Esophagus mucosa (tissue), 1 donor: ENCODE measurements at regions not wholly inside any gene's neighbourhood (a gene's known extent, or its start where the extent isn't known, plus 50 kb on each side); places are given as distances from the start of the nearest gene placed in this dataset.
"Not testable (repeated sequence)": the region's sequence is repeated elsewhere in the genome, so short reads cannot be mapped to it uniquely, and the experiment has no call there.

Experiments
- ATAC-seq: fragments of 200-7000 bp; cut with Tn5 transposase; one replicate; pipeline ENCODE4 v1.9.1; 2020
- donor health status: DM: yes; HTN: yes; CAD: no.

- ATAC-seq, result no peak
These were observed 109.2 kb downstream of the OSTF1 start for GRCh38 chr9:75197561-75197960.

GRCh38 chr9:75198436-75198835 lies 110.1 kb downstream of the OSTF1 start:
- ATAC-seq, result no peak

GRCh38 chr9:75200892-75201470 lies 112.7 kb downstream of the OSTF1 start:
- ATAC-seq, result no peak

GRCh38 chr9:75201480-75202209 lies 113.3 kb downstream of the OSTF1 start:
- ATAC-seq, result no peak

GRCh38 chr9:75207997-75208396 lies 119.7 kb downstream of the OSTF1 start:
- not testable (repeated sequence) for ATAC-seq

GRCh38 chr9:75210215-75210614 lies 121.9 kb downstream of the OSTF1 start:
- ATAC-seq, result no peak

- no peak for ATAC-seq
These were observed 125.5 kb downstream of the OSTF1 start for GRCh38 chr9:75213765-75214164.

- no peak for ATAC-seq
These were observed 138.3 kb downstream of the OSTF1 start for GRCh38 chr9:75226403-75227139.

- ATAC-seq, result peak; percentile 68
These were observed 140.6 kb downstream of the OSTF1 start for GRCh38 chr9:75228893-75229292.

GRCh38 chr9:75229605-75230332 lies 141.5 kb downstream of the OSTF1 start:
- ATAC-seq, result peak; percentile 100

- ATAC-seq, result no peak
These were observed 142.2 kb downstream of the OSTF1 start for GRCh38 chr9:75230469-75230868.

GRCh38 chr9:75231167-75231566 lies 142.9 kb downstream of the OSTF1 start:
- no peak for ATAC-seq

- ATAC-seq, result no peak
These were observed 144.7 kb downstream of the OSTF1 start for GRCh38 chr9:75233011-75233410.

- peak; percentile 86 for ATAC-seq
These were observed 147.3 kb downstream of the OSTF1 start for GRCh38 chr9:75235632-75236031.

- peak; percentile 90 for ATAC-seq
These were observed 150.1 kb downstream of the OSTF1 start for GRCh38 chr9:75238311-75238976.

GRCh38 chr9:75239176-75239575 lies 150.9 kb downstream of the OSTF1 start:
- peak; percentile 96 for ATAC-seq

GRCh38 chr9:75242426-75242825 lies 154.1 kb downstream of the OSTF1 start:
- ATAC-seq, result no peak

GRCh38 chr9:75246949-75247348 lies 158.6 kb downstream of the OSTF1 start:
- ATAC-seq, result no peak

- peak; percentile 68 for ATAC-seq
These were observed 177.2 kb downstream of the OSTF1 start for GRCh38 chr9:75265525-75265972.

GRCh38 chr9:75269197-75269596 lies 180.9 kb downstream of the OSTF1 start:
- ATAC-seq, result no peak

- ATAC-seq, result not testable (repeated sequence)
These were observed 184.7 kb downstream of the OSTF1 start for GRCh38 chr9:75273055-75273454.

- no peak for ATAC-seq
These were observed 186.5 kb downstream of the OSTF1 start for GRCh38 chr9:75274781-75275180.
